AG09319 (cell line): ENCODE measurements at regions not wholly inside any gene's neighbourhood (a gene's known extent, or its start where the extent isn't known, plus 50 kb on each side); places are given as distances from the start of the nearest gene placed in this dataset.

Source experiments
- DNase-seq: peaks from one replicate; pipeline ENCODE4 v3.0.0-alpha.2; 2010; ENCODE audit warnings: low read depth; ENCODE audit errors: extremely low read depth
- TF ChIP-seq, protein P1 (sequence below): IDR thresholded peaks from 2 replicates; pipeline ENCODE4 v1.5.1; 2011; ENCODE audit warnings: low read depth, mild to moderate bottlenecking, inconsistent platforms, low read length, moderate library complexity

DNA sequence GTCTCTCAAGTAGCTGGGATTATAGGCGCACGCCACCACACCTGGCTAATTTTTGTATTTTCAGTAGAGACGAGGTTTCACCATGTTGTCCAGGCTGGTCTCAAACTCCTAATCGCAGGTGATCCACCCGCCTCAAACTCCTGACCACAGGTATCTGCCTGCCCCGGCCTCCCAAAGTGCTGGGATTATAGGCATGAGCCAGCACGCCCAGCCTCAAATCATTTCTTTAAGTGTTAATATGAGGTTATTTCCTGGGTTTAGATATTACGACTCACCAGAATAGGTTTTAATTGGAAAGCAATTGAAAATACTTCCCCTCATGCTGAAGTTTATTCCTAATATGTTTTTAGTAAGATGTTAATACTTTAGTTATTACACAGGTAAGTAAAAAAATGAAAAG is 144.5 kb downstream of the NUFIP1 start:
- DNase-seq, result no peak
- TF ChIP-seq, protein P1, sequence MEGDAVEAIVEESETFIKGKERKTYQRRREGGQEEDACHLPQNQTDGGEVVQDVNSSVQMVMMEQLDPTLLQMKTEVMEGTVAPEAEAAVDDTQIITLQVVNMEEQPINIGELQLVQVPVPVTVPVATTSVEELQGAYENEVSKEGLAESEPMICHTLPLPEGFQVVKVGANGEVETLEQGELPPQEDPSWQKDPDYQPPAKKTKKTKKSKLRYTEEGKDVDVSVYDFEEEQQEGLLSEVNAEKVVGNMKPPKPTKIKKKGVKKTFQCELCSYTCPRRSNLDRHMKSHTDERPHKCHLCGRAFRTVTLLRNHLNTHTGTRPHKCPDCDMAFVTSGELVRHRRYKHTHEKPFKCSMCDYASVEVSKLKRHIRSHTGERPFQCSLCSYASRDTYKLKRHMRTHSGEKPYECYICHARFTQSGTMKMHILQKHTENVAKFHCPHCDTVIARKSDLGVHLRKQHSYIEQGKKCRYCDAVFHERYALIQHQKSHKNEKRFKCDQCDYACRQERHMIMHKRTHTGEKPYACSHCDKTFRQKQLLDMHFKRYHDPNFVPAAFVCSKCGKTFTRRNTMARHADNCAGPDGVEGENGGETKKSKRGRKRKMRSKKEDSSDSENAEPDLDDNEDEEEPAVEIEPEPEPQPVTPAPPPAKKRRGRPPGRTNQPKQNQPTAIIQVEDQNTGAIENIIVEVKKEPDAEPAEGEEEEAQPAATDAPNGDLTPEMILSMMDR, result no peak

DNA sequence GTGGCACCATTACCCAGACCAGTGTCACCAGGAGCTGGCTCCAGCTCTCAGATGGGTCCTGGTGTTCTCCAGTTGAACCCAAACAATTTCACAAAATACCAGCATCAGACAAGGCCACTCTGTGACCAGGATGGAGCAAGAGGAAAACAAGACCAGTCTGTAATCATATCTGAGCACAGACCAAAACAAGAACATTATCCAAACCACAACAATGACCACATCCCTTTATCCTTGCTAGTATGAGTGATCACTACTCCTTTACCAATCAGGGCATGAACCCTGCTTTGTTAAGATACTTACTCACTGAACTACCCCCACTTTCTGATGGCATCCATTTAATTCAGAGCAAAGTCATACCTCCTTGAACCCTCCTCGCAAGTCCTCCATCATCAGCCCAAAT is 145.9 kb downstream of the NUFIP1 start:
- TF ChIP-seq, protein P1, result no peak

DNA sequence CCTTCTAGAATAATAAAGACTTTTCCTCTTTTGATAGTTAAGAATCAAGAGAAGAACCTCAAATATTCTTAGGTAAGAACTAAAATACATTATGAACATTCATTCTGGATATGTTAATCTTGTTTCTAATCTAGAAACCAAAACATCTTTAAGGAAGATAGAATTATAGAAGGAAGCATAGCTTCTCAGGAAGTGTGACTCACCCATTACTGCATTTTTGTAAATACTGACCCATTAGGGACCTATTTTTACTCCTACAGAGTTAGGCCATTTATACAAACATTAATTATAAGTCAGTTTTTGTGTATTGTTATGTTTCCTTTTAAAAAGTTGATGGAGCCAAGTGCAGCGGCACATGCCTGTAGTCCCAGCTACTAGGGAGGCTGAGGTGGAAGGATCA is 147.1 kb downstream of the NUFIP1 start:
- TF ChIP-seq, protein P1, result no peak
- DNase-seq, result no peak

More for the DNA sequence above, 145.9 kb downstream of the NUFIP1 start:
- DNase-seq, result no peak

DNA sequence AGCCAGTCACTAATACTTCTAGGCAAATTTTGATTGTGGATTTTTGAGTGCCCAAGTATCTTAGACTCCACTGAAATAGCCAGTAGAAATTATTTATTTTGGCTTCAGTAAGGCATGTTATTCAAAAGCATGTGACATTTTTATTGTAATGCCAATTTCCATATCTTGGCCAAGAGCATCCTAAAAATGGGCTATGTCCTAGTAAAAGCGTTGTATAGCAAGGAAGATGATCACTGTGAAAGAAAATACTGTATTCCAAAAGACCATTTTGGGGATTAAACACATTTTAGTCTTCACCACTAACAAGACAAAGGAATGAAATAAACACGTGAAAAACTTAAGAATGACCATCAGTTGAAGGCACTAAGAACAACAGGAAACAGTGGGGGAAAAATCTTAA is 149.1 kb downstream of the NUFIP1 start:
- DNase-seq, result no peak
- TF ChIP-seq, protein P1, result no peak

DNA sequence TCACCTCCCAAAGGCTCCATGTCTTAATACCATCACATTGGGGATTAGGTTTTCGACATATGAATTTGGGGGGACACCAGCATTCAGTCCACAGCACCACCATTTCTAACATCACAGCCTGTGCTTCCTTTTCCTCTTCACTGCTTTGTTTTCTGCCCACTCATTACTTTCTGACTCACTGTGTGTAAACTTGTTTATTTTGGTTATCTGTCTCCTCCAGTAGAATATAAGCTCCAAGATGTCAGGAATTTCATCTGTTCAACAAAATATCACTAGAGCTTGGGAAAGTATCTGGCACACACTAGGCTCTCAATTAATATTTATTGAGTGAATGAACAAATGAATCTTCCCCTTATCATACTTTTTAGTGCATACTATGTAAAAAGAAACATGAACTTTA is 152.0 kb downstream of the NUFIP1 start:
- TF ChIP-seq, protein P1, result no peak
- DNase-seq, result no peak

DNA sequence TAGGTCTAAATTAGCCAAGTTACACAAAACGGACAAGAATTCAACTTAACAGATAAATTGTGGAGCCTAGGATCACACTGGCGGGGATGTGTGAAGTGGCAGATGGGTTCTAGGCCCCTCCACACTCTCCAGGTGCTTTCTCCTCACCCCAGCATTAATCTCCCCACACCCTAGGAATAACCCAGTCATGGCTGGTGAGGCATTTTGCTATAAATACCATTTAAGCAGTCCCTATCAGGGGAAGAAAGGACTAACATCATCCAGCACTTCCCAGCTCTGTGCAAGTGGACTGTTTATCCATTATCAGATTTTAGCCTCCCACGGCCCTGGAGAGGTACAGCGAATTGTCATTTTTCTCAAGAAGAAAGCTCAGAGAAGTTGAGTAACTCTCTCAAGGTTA is 154.9 kb downstream of the NUFIP1 start:
- TF ChIP-seq, protein P1, result no peak
- no peak for DNase-seq

DNA sequence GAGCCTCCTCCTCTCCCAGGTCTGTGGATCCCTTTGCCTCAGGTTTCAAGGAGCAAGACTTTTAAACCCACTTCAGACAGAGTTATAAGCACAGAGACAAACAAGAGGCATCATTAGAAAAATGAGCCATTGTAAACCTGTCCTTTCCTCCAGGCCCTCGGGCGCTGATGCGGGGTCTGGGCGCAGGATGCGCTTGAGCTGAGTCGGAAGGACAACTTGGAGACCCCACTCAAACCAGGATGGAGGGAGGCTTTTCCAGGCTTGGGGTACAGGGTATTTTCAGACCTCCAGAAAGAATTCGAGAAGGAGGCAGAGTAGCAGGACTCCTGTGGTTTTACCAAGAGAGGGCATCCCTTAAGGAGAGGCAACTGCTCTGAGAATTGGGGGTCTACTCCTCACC is 155.6 kb downstream of the NUFIP1 start:
- TF ChIP-seq, protein P1, result no peak
- DNase-seq, result no peak
